Neural cell (in vitro differentiated cells): ENCODE measurements at regions not wholly inside any gene's neighbourhood (a gene's known extent, or its start where the extent isn't known, plus 50 kb on each side); places are given as distances from the start of the nearest gene placed in this dataset.

Experiments
- H2AFZ ChIP-seq: fragments of 200-600, 300-800 bp; sonication (generic), shearing (Covaris generic); 2 replicates; pipeline ENCODE4 v1.6.0; 2014; ENCODE audit warnings: low read depth, mild to moderate bottlenecking, antibody characterized with exemption, low read length, moderate library complexity
- H3F3A ChIP-seq: fragments of 200-600 bp; shearing (Covaris generic); 2 replicates; pipeline ENCODE4 v1.6.1; 2016; ENCODE audit warnings: mild to moderate bottlenecking, moderate library complexity, mixed read lengths, antibody characterized with exemption, low read length; ENCODE audit not compliant: insufficient read depth, poor library complexity, severe bottlenecking
- H3K27ac ChIP-seq: fragments of 200-600, 300-800 bp; sonication (generic), shearing (Covaris generic); 2 replicates; pipeline ENCODE4 v1.5.1; 2014; ENCODE audit warnings: mild to moderate bottlenecking, low read length, moderate library complexity
- H3K27me3 ChIP-seq: fragments of 300-800, 200-600 bp; sonication (generic), shearing (Covaris generic); 2 replicates; pipeline ENCODE4 v1.6.0; 2014; ENCODE audit warnings: mild to moderate bottlenecking, low read depth, low read length, moderate library complexity; ENCODE audit not compliant: insufficient read depth
- H3K36me3 ChIP-seq: fragments of 300-800, 200-600 bp; sonication (generic), shearing (Covaris generic); 2 replicates; pipeline ENCODE4 v1.5.1; 2014; ENCODE audit warnings: mild to moderate bottlenecking, antibody characterized with exemption, low read length, moderate library complexity; ENCODE audit not compliant: insufficient read depth
- H3K4me2 ChIP-seq: fragments of 300-800, 200-600 bp; sonication (generic), shearing (Covaris generic); 2 replicates; pipeline ENCODE4 v1.6.0; 2014; ENCODE audit warnings: mild to moderate bottlenecking, low read length
- H3K4me3 ChIP-seq: fragments of 300-800, 200-600 bp; sonication (generic), shearing (Covaris generic); 2 replicates; pipeline ENCODE4 v1.5.1; 2014; ENCODE audit warnings: mild to moderate bottlenecking, low read length, moderate library complexity
- H3K79me2 ChIP-seq: fragments of 200-600 bp; shearing (Covaris generic); replicated peaks from 2 replicates; pipeline ENCODE4 v1.6.0; 2014; ENCODE audit warnings: mild to moderate bottlenecking, low read length, moderate library complexity; ENCODE audit not compliant: insufficient read depth
- H3K9ac ChIP-seq: fragments of 300-800, 200-600 bp; sonication (generic), shearing (Covaris generic); 2 replicates; pipeline ENCODE4 v1.6.1; 2016; ENCODE audit warnings: mild to moderate bottlenecking, low read length, mixed read lengths
- H3K9me2 ChIP-seq: fragments of 200-600 bp; shearing (Covaris generic); 2 replicates; pipeline ENCODE4 v1.6.1; 2016; ENCODE audit warnings: mild to moderate bottlenecking, low read length, mixed read lengths; ENCODE audit not compliant: insufficient read depth
- H3K9me3 ChIP-seq: fragments of 200-600, 300-800 bp; sonication (generic), shearing (Covaris generic); 2 replicates; pipeline ENCODE4 v1.6.1; 2016; ENCODE audit warnings: mild to moderate bottlenecking, mixed run types, low read length, moderate library complexity, mixed read lengths
- H4K20me1 ChIP-seq: fragments of 200-600 bp; shearing (Covaris generic); 2 replicates; pipeline ENCODE4 v1.6.1; 2016; ENCODE audit warnings: mild to moderate bottlenecking, mixed run types; ENCODE audit not compliant: insufficient read depth
- CTCF ChIP-seq: fragments of 450-650 bp; IDR thresholded peaks from 2 replicates; pipeline ENCODE4 v1.5.1; 2014; ENCODE audit warnings: antibody characterized with exemption, mild to moderate bottlenecking, moderate library complexity; ENCODE audit not compliant: poor library complexity, severe bottlenecking
- EP300 ChIP-seq: fragments of 450-650 bp; conservative IDR thresholded peaks from 2 replicates; pipeline ENCODE4 v1.6.1; 2014; ENCODE audit warnings: antibody characterized with exemption, mild to moderate bottlenecking, moderate library complexity; ENCODE audit not compliant: poor library complexity, severe bottlenecking
- EZH2 ChIP-seq: fragments of 200-600, 300-800 bp; shearing (Covaris generic), sonication (generic); IDR thresholded peaks from 2 replicates; pipeline ENCODE4 v1.6.1; 2014; ENCODE audit warnings: antibody characterized with exemption, low read length, borderline replicate concordance, mild to moderate bottlenecking; ENCODE audit not compliant: insufficient read depth, poor library complexity, severe bottlenecking
- MXI1 ChIP-seq: fragments of 450-650 bp; conservative IDR thresholded peaks from 2 replicates; pipeline ENCODE4 v1.6.1; 2014; ENCODE audit warnings: antibody characterized with exemption, mild to moderate bottlenecking; ENCODE audit not compliant: poor library complexity, severe bottlenecking
- POLR2AphosphoS5 ChIP-seq: IDR thresholded peaks from 2 replicates; pipeline ENCODE4 v1.6.1; 2012
- RAD21 ChIP-seq: fragments of 450-650 bp; conservative IDR thresholded peaks from 2 replicates; pipeline ENCODE4 v1.6.1; 2014; ENCODE audit warnings: antibody characterized with exemption, mild to moderate bottlenecking, moderate library complexity
- REST ChIP-seq: IDR thresholded peaks from 2 replicates; pipeline ENCODE4 v1.6.1; 2012; ENCODE audit warnings: borderline replicate concordance
- SMC3 ChIP-seq: fragments of 450-650 bp; conservative IDR thresholded peaks from 2 replicates; pipeline ENCODE4 v1.6.1; 2014; ENCODE audit warnings: antibody characterized with exemption, mild to moderate bottlenecking, moderate library complexity; ENCODE audit not compliant: poor library complexity
- TAF1 ChIP-seq: IDR thresholded peaks from 2 replicates; pipeline ENCODE4 v1.6.1; 2012; ENCODE audit warnings: low read depth

DNA sequence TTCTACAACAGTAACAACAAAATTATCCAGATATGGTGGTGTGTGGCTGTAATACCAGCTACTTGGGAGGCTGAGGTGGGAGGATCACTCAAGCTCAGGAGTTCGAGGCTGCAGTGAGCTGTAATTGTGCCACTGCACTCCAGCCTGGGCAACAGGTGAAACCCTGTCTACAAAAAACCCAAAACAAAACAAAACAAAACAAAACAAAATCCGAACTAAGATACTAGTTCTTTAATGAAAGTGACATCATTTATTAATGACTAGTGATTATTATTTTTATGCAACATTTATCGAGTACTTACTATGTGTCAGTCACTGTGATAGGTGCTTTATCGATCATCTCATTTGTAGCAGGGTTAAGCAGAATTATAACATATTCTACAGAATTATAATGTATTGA lies 196.9 kb upstream of the GDNF start:
- H3K4me3 ChIP-seq = no peak overlapping the region
- no peaks in the 10 kb centered on the region for H3K9me3 ChIP-seq
- H3F3A ChIP-seq = no peaks in the 10 kb centered on the region
- no peak overlapping the region for H3K27ac ChIP-seq
- no peak overlapping the region for H3K4me2 ChIP-seq
- no peaks in the 10 kb centered on the region for H3K9me2 ChIP-seq
- no peak overlapping the region for H3K9ac ChIP-seq
- no peaks in the 10 kb centered on the region for H3K36me3 ChIP-seq
- H3K79me2 ChIP-seq = no peaks in the 10 kb centered on the region
- TF ChIP-seq EP300 = no peak
- TF ChIP-seq SMC3 = no peak
- no peak for TF ChIP-seq TAF1
- no peak for TF ChIP-seq CTCF
- TF ChIP-seq EZH2 = no peak
- TF ChIP-seq MXI1 = no peak
- TF ChIP-seq REST = no peak
- no peak overlapping the region for H2AFZ ChIP-seq
- H3K27me3 ChIP-seq = no peaks in the 10 kb centered on the region
- H4K20me1 ChIP-seq = no peaks in the 10 kb centered on the region

DNA sequence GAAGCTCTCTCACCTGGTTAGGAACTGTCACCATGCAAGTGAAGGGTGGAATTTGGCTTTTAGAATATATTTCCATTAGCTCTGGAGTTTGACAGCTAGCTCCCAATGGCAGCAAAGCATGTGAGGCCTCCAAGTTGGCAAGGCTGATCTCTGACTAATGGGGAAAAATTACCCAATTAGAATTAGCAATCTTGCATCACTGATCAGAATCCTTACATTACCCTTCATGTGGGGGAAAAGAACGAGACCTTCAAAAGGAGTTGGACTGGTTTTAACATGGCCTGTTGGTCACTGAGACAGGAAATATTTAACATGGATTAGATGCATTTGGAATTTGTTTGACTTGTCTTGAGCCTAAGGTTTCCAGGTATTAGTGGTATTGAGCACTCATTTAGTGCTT lies 192.3 kb upstream of the GDNF start:
- TF ChIP-seq SMC3 (no peak), EP300 (no peak), EZH2 (no peak), POLR2AphosphoS5 (no peak), MXI1 (no peak), CTCF (no peak), TAF1 (no peak), RAD21 (no peak), REST (no peak)
- no peaks in the 10 kb centered on the region for H3K9me3 ChIP-seq
- H3K27me3 ChIP-seq = no peaks in the 10 kb centered on the region
- no peaks in the 10 kb centered on the region for H3K9me2 ChIP-seq
- H2AFZ ChIP-seq = no peak overlapping the region
- no peaks in the 10 kb centered on the region for H3F3A ChIP-seq
- H3K4me3 ChIP-seq = no peak overlapping the region
- H4K20me1 ChIP-seq = no peaks in the 10 kb centered on the region
- H3K9ac ChIP-seq = no peak overlapping the region
- no peak overlapping the region for H3K27ac ChIP-seq
- H3K4me2 ChIP-seq = no peak overlapping the region
- no peaks in the 10 kb centered on the region for H3K79me2 ChIP-seq
- no peaks in the 10 kb centered on the region for H3K36me3 ChIP-seq
